ENCODE measurements at regions not wholly inside any gene's neighbourhood (a gene's known extent, or its start where the extent isn't known, plus 50 kb on each side); places are given as distances from the start of the nearest gene placed in this dataset.

DNA sequence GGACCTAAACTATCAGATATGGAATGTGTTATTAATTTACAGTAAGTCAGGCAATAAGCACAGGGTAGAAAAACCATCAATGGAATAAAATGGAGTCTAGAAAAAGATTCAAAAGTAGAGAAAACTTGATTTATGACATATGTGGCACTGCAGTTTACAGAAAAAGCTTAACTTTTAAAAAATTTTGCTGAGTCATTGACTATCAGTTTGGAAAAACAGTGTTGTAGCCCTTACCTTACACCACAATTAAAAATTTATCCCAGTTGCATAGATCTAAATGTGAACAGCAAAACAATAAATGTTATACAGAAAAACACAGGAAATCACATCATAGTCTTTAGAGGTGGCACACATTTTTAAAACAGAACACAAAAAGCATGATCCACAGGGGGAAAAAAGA is 108.5 kb downstream of the USP22 start:
- TF ChIP-seq, protein P1, sequence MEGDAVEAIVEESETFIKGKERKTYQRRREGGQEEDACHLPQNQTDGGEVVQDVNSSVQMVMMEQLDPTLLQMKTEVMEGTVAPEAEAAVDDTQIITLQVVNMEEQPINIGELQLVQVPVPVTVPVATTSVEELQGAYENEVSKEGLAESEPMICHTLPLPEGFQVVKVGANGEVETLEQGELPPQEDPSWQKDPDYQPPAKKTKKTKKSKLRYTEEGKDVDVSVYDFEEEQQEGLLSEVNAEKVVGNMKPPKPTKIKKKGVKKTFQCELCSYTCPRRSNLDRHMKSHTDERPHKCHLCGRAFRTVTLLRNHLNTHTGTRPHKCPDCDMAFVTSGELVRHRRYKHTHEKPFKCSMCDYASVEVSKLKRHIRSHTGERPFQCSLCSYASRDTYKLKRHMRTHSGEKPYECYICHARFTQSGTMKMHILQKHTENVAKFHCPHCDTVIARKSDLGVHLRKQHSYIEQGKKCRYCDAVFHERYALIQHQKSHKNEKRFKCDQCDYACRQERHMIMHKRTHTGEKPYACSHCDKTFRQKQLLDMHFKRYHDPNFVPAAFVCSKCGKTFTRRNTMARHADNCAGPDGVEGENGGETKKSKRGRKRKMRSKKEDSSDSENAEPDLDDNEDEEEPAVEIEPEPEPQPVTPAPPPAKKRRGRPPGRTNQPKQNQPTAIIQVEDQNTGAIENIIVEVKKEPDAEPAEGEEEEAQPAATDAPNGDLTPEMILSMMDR (conservative IDR thresholded peaks at IDR 0.05 in 1 of 2, IDR thresholded peaks at IDR 0.05 in 1 of 2; ENCODE audit: low read depth in 1 of 2, low read length in 2 of 2) = no peak
- no peak for TF ChIP-seq EZH2 (IDR thresholded peaks at IDR 0.05; ENCODE audit: low read length, missing control alignments)
- H3K9me3 ChIP-seq (ENCODE audit: control insufficient read depth, insufficient read depth, low read depth, low read length) = no peaks in the 10 kb centered on the region
- H3K4me2 ChIP-seq (ENCODE audit: extremely low read depth, insufficient read depth, low read length) = no peak overlapping the region
- H3K27me3 ChIP-seq (ENCODE audit: control insufficient read depth, insufficient read depth, low read length) = no peaks in the 10 kb centered on the region
- peak; percentile 7 to 16 for DNase-seq (ENCODE audit: low read depth in 2 of 2)
- no peak overlapping the region for H3K9ac ChIP-seq (ENCODE audit: insufficient read depth, low read length)
- no peak overlapping the region for H2AFZ ChIP-seq (ENCODE audit: low read length)
- H3K79me2 ChIP-seq (ENCODE audit: control insufficient read depth, insufficient read depth, low read length) = no peaks in the 10 kb centered on the region
- no peak overlapping the region for H3K27ac ChIP-seq (ENCODE audit: insufficient read depth, low read length)
- H3K4me1 ChIP-seq (ENCODE audit: control insufficient read depth, extremely low read depth, insufficient read depth, low read length) = peaks cover 3% of the 10 kb centered on the region
- no peak overlapping the region for H3K4me3 ChIP-seq (replicated peaks in 1 of 4; ENCODE audit: control extremely low read depth in 1 of 4, insufficient read depth in 1 of 4, low read depth in 3 of 4, low read length in 4 of 4)
- no peaks in the 10 kb centered on the region for H4K20me1 ChIP-seq (ENCODE audit: control insufficient read depth, extremely low read depth, insufficient read depth, low read length)
- H3K36me3 ChIP-seq (ENCODE audit: control insufficient read depth, insufficient read depth, low read length) = no peaks in the 10 kb centered on the region

DNA sequence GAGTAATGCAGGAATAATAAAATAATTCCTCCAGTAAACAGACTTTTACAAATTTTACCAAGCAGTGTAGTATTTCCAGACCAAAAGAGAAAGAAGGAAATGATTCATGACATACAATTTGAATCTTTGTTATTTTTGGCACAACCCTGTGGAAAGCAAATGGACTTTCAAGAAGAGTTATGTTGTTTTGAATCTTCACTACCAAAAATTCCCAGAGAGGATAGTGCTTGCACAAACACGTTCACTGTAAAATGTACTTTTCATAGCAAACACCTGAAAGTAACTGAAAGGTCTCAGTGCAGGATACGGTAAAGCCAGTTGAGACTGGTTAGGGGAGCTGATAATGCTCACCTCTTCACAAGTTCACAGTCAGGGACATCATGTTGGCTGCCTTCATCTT is 107.1 kb downstream of the USP22 start:
- no peaks in the 10 kb centered on the region for H4K20me1 ChIP-seq (ENCODE audit: control insufficient read depth, extremely low read depth, insufficient read depth, low read length)
- H3K27ac ChIP-seq (ENCODE audit: insufficient read depth, low read length) = no peak overlapping the region

DNA sequence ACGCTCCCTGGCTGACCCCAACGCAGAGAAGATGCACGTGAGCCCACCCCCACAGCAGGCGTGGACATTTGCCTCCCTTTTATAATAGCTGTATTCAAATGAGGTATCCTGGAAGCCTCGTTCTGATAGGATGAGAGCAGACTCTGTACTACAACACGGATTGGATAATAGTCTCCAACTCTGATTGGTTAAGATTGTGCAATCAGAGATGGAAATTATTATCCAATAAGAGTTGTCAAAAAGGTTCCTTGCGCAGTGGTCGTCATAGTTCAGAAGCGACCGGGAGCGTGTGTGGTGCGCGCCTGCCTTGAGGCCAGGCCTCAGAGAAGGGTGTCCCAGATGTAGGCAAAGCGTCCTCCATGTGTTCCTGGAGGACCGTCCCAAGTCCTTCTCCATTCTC is 104.6 kb downstream of the USP22 start:
- Histone ChIP-seq H4K20me1 (ENCODE audit: control insufficient read depth, extremely low read depth, insufficient read depth, low read length) (no peaks in the 10 kb centered on the region), H3K4me2 (ENCODE audit: extremely low read depth, insufficient read depth, low read length) (no peak overlapping the region), H2AFZ (ENCODE audit: low read length) (no peak overlapping the region), H3K27me3 (ENCODE audit: control insufficient read depth, insufficient read depth, low read length) (no peaks in the 10 kb centered on the region), H3K9ac (ENCODE audit: insufficient read depth, low read length) (no peak overlapping the region), H3K79me2 (ENCODE audit: control insufficient read depth, insufficient read depth, low read length) (no peaks in the 10 kb centered on the region), H3K4me3 (replicated peaks in 1 of 4; ENCODE audit: control extremely low read depth in 1 of 4, insufficient read depth in 1 of 4, low read depth in 3 of 4, low read length in 4 of 4) (no peak overlapping the region), H3K36me3 (ENCODE audit: control insufficient read depth, insufficient read depth, low read length) (no peaks in the 10 kb centered on the region), H3K9me3 (ENCODE audit: control insufficient read depth, insufficient read depth, low read depth, low read length) (no peaks in the 10 kb centered on the region), H3K4me1 (ENCODE audit: control insufficient read depth, extremely low read depth, insufficient read depth, low read length) (peaks cover 3% of the 10 kb centered on the region), H3K27ac (ENCODE audit: insufficient read depth, low read length) (no peak overlapping the region)
- no peak for DNase-seq (ENCODE audit: low read depth in 2 of 2)
- TF ChIP-seq, protein P1 (conservative IDR thresholded peaks at IDR 0.05 in 1 of 2, IDR thresholded peaks at IDR 0.05 in 1 of 2; ENCODE audit: low read depth in 1 of 2, low read length in 2 of 2) = no peak
- TF ChIP-seq EZH2 (IDR thresholded peaks at IDR 0.05; ENCODE audit: low read length, missing control alignments) = no peak

More for the DNA sequence above, 107.1 kb downstream of the USP22 start:
- Histone ChIP-seq H3K36me3 (ENCODE audit: control insufficient read depth, insufficient read depth, low read length) (no peaks in the 10 kb centered on the region), H3K4me1 (ENCODE audit: control insufficient read depth, extremely low read depth, insufficient read depth, low read length) (peaks cover 3% of the 10 kb centered on the region), H3K27me3 (ENCODE audit: control insufficient read depth, insufficient read depth, low read length) (no peaks in the 10 kb centered on the region), H3K4me2 (ENCODE audit: extremely low read depth, insufficient read depth, low read length) (no peak overlapping the region), H3K4me3 (replicated peaks in 1 of 4; ENCODE audit: control extremely low read depth in 1 of 4, insufficient read depth in 1 of 4, low read depth in 3 of 4, low read length in 4 of 4) (no peak overlapping the region), H3K9ac (ENCODE audit: insufficient read depth, low read length) (no peak overlapping the region), H2AFZ (ENCODE audit: low read length) (no peak overlapping the region), H3K79me2 (ENCODE audit: control insufficient read depth, insufficient read depth, low read length) (no peaks in the 10 kb centered on the region), H3K9me3 (ENCODE audit: control insufficient read depth, insufficient read depth, low read depth, low read length) (no peaks in the 10 kb centered on the region)
- DNase-seq (ENCODE audit: low read depth in 2 of 2) = peak; percentile 70 to 84
- no peak for TF ChIP-seq EZH2 (IDR thresholded peaks at IDR 0.05; ENCODE audit: low read length, missing control alignments)
- TF ChIP-seq, protein P1 (conservative IDR thresholded peaks at IDR 0.05 in 1 of 2, IDR thresholded peaks at IDR 0.05 in 1 of 2; ENCODE audit: low read depth in 1 of 2, low read length in 2 of 2) = no peak
